BJ (cell line): ENCODE measurements at regions not wholly inside any gene's neighbourhood (a gene's known extent, or its start where the extent isn't known, plus 50 kb on each side); places are given as distances from the start of the nearest gene placed in this dataset.

Experiments used
- CTCF ChIA-PET: fragments of 350-600 bp; formaldehyde crosslinking; extraction: SDS; loops from one replicate; lab custom pipeline; 2021; ENCODE audit warnings: antibody characterized with exemption, inconsistent platforms; lab: Yijun Ruan, JAX
- POLR2A ChIA-PET: fragments of 300-600 bp; sonication (Branson Sonifier 250); formaldehyde crosslinking; extraction: SDS; loops from one replicate; lab custom pipeline; 2021; ENCODE audit warnings: antibody characterized with exemption; lab: Charles Lee
- DNase-seq: peaks from one replicate; pipeline ENCODE4 v3.0.0-alpha.2; 2011; ENCODE audit warnings: low read depth
- H3K27me3 ChIP-seq: 2 replicates; pipeline ENCODE4 v1.6.0; 2011; ENCODE audit warnings: low read length; ENCODE audit not compliant: control insufficient read depth, insufficient read depth
- H3K36me3 ChIP-seq: 2 replicates; pipeline ENCODE4 v1.5.1; 2011; ENCODE audit warnings: low read length; ENCODE audit not compliant: control insufficient read depth, insufficient read depth
- H3K4me3 ChIP-seq: 2 replicates; pipeline ENCODE4 v1.5.1; 2011; ENCODE audit warnings: low read depth, mild to moderate bottlenecking, control low read depth, low read length
- TF ChIP-seq, protein P1 (sequence below): IDR thresholded peaks from 2 replicates; pipeline ENCODE4 v1.5.1; 2011; ENCODE audit warnings: low read depth, mild to moderate bottlenecking, control low read depth, inconsistent platforms, low read length, moderate library complexity; ENCODE audit not compliant: insufficient read depth

- H3K27me3 ChIP-seq = no peaks in the 10 kb centered on the region
- ChIA-PET CTCF (no interaction called here), POLR2A (no interaction called here)
Observed at GRCh38 chr10:128463991-128464760, 338.0 kb upstream of the MKI67 start.

GRCh38 chr10:128465697-128466096, 339.5 kb upstream of the MKI67 start:
- no peak overlapping the region for H3K4me3 ChIP-seq
- TF ChIP-seq, protein P1, sequence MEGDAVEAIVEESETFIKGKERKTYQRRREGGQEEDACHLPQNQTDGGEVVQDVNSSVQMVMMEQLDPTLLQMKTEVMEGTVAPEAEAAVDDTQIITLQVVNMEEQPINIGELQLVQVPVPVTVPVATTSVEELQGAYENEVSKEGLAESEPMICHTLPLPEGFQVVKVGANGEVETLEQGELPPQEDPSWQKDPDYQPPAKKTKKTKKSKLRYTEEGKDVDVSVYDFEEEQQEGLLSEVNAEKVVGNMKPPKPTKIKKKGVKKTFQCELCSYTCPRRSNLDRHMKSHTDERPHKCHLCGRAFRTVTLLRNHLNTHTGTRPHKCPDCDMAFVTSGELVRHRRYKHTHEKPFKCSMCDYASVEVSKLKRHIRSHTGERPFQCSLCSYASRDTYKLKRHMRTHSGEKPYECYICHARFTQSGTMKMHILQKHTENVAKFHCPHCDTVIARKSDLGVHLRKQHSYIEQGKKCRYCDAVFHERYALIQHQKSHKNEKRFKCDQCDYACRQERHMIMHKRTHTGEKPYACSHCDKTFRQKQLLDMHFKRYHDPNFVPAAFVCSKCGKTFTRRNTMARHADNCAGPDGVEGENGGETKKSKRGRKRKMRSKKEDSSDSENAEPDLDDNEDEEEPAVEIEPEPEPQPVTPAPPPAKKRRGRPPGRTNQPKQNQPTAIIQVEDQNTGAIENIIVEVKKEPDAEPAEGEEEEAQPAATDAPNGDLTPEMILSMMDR = no peak
- ChIA-PET POLR2A (no interaction called here), CTCF (no interaction called here)
- H3K27me3 ChIP-seq = no peaks in the 10 kb centered on the region
- no peak for DNase-seq
- H3K36me3 ChIP-seq = no peaks in the 10 kb centered on the region

More at GRCh38 chr10:128463991-128464760, 338.0 kb upstream of the MKI67 start:
- Histone ChIP-seq H3K4me3 (no peak overlapping the region), H3K36me3 (no peaks in the 10 kb centered on the region)
- TF ChIP-seq, protein P1 = no peak
- DNase-seq = no peak

- POLR2A ChIA-PET = no interaction called here
- no peaks in the 10 kb centered on the region for H3K27me3 ChIP-seq
- DNase-seq = no peak
- no peak overlapping the region for H3K4me3 ChIP-seq
- no peaks in the 10 kb centered on the region for H3K36me3 ChIP-seq
- TF ChIP-seq, protein P1 = no peak
- CTCF ChIA-PET = no interaction called here
Observed at GRCh38 chr10:128466831-128467371, 340.7 kb upstream of the MKI67 start.

DNA sequence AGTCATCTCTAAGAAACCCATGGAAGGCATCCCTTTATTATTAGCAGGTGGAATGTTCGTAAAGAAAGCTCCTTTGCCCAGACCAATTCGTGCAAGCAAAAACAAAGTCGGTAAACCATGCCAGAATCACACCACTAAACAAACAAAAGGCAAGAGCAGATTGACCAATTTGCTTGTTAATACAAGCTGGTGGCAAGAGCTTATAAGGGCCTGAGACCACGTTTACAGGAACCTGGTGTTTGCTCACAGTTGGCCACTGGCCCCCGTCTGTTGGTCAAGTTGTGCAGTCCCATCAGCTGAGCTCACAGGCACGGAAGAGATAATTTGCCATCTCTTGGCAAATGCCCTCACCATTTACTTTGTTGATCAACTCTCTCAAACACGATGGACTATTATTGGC, 342.2 kb upstream of the MKI67 start:
- H3K36me3 ChIP-seq = no peaks in the 10 kb centered on the region
- DNase-seq = no peak
- ChIA-PET POLR2A (no interaction called here), CTCF (no interaction called here)
- TF ChIP-seq, protein P1 = no peak
- H3K27me3 ChIP-seq = no peaks in the 10 kb centered on the region
- no peak overlapping the region for H3K4me3 ChIP-seq

GRCh38 chr10:128469515-128469914, 343.3 kb upstream of the MKI67 start:
- ChIA-PET CTCF (no interaction called here), POLR2A (no interaction called here)
- Histone ChIP-seq H3K27me3 (no peaks in the 10 kb centered on the region), H3K36me3 (no peaks in the 10 kb centered on the region), H3K4me3 (no peak overlapping the region)
- TF ChIP-seq, protein P1 = no peak
- DNase-seq = no peak
